Activated naive CD8-positive, alpha-beta T cell treated with anti-CD3 and anti-CD28 coated beads, Interleukin-2, amount 50 U/mL, for 16 hours (primary cell): ENCODE measurements at regions not wholly inside any gene's neighbourhood (a gene's known extent, or its start where the extent isn't known, plus 50 kb on each side); places are given as distances from the start of the nearest gene placed in this dataset.

Experiments used
- DNase-seq: peaks from one replicate; pipeline ENCODE4 v3.0.0-alpha.2; 2020; ENCODE audit warnings: low read depth, low spot score

DNA sequence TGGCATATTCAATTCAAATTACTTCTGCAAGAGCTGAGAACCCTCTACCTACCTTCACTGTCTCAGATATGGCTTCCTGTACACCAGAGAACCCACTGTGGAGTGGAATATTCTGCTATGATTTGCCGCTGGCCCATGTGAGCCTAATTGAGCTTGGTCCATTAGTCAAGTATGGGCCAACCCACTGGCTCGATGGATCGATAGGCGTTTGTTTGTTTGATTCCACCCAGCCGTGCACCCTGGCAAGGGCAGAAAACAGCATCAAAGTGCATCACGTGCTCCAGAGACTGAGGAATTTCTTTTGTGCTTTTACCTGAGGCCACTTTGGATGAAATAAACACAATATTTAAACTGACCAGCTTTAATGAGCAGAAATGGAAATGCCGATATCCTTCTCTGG lies 426.3 kb downstream of the AACS start:
- DNase-seq = no peak

DNA sequence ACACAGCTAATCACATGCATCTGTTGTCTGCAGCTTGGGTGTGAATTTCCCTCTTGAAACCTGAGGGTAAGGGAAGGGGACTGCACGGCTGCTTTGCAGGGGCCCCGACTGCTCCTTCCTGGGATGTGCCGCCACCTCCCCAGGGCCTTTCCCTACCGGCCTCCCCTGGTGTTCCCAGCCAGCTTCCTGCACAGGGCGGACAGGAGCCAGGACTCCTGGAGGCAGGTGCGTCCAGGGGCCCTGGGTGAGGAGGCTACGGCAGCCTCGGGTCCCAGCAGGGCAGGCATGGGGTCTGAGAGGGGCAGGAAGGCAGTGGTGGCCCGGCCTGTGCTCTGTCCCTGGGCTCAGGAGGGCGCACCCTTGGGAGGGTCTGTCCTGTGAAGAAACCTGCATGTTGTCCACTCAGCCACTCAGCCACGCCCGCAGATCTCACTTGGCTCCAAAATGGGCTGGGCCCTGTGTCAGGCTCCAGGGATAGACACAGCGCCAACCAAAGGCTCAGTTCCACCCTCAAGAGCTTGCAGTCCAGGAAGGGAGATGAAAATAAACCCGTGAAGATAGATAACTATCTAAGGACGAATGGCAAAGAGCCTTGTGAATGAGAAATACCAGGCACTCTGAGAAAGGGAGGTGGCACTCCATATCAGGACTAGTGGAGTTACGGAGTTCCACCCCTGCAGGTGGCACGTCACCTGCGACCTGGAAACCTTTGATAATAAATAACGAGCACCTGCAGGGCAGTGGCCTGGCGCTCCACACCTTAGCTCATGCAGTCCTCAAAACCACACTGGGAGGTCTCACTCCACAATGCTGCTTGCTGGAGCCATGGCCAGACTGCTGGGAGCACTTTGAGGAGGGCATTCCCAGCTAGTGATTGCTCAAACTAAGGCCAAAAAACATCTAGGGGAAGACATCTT lies 427.4 kb downstream of the AACS start:
- no peak for DNase-seq

DNA sequence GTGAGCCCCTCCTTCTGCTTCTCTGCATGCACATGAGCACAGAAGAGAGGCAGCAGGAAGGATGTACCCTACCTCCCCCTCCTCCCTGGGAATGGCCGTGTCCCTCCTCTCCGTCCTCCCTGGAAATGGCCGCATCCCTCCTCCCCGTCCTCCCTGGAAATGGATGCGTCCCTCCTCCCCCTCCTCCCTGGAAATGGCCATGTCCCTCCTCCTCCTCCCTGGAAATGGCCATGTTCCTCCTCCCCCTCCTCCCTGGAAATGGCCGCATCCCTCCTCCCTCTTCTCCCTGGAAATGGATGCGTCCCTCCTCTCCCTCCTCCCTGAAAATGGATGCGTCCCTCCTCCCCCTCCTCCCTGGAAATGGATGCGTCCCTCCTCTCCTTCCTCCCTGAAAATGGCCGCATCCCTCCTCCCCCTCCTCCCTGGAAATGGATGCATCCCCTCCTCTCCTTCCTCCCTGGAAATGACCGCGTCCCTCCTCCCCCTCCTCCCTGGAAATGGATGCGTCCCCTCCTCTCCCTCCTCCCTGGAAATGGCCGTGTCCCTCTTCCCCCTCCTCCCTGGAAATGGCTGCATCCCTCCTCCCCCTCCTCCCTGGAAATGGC lies 428.6 kb downstream of the AACS start:
- no peak for DNase-seq

DNA sequence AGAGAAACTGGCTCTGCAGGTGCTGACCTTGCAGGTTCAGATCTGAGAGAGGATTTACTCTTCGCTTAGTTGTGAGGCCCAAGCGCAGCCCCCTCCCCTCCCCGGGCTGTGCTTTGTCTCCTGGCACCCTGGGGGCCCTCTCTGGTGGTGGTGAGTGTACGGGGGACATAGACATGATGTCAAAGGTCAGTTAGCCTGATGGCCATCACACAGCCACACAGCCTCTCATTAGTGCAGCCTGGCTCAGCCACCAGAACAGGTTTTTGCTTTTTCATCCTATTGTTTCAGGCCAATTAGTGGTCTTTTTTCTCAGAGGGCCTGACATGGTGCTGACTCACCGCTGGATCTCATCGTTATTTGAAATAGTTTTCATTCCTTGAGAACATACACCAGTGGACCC lies 437.9 kb downstream of the AACS start:
- DNase-seq = no peak

DNA sequence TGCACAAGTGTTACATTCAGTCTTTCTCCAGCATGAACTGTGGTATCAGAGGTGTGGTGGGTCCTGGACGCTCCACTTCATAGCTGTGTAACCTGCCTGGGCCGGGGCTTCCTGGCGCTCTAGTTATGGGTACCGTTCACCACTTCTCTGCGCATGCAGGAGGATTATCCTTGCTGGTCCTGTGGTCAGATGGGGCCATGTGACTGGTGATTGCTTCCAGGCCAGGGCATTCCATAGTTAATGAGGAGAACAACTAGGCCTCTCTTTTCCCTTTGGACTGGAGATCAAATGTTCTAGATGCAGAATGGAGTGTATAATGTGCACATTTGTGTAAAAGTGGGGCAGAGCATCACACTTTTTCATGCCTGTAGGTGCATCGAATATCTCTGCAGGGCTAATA lies 444.0 kb downstream of the AACS start:
- no peak for DNase-seq

DNA sequence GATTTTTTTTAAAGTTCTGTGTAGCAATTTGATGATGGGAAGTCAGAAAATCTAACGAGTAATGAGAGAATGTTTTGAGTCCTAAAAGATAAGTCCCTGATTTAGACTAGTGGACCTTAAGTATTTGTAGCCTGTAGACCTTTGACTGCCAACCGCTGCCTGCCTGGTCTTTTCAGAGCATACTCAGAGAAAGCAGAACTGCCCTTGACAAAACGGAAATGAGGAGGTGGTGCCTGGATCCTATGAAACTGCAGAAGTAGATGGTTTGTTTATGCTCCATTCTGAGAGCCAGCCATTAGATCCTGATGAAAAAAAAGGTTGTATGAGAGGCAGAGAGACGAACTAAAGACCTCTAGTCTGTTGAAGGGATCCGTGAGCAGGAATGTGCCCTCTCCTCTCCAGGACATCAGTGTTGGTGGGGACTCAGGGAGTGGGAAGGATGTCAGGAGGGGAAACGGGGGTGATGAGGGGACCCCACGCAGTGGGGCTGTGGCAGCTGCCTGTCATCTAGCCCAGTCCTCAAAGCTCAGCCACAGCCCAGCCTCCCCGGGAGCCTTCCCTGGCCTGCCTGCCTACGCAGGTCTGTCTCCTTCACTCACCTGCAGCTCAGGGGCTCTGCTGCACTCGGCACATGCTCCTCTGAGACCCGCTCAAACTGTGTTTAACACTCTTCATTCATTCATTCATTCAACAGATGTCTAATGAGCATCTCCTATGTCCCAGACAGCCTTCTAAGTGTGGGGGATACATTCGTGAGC lies 447.5 kb downstream of the AACS start:
- no peak for DNase-seq

DNA sequence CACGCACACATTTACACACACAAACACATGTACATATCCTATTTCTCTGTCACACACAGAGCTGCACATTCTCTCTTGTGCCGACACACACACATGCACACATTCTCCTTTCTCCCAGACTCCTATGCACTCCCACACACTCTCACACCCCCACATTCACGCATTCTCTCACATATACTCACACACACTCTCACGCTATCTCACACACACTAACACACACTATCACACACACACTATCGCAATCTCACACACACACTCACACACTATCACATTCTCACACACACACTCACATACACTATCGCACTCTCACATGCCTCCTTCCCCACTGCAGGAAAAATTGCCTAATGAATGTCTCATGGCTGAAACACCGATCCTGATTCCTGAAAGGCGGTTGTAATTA lies 450.7 kb downstream of the AACS start:
- DNase-seq = no peak

DNA sequence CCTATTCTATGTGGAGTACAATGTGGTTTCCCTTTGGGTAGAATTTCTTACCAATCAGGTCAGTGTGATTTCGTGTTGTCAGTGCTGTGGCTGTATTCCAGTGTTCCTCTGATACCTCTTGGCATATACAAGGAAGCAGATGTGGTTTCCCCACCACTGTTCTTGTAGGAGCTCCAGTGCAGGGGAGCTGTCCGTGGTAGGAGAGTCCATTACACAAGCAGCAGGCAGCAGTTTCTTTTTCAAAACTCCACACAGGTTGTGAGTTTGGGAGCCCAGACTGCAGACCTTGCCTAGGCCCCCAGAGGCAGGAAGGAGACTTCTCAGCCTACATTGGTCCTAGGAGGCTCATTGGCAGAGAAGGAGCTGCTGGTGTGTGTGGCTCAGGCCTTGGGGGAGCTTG lies 452.8 kb downstream of the AACS start:
- no peak for DNase-seq

DNA sequence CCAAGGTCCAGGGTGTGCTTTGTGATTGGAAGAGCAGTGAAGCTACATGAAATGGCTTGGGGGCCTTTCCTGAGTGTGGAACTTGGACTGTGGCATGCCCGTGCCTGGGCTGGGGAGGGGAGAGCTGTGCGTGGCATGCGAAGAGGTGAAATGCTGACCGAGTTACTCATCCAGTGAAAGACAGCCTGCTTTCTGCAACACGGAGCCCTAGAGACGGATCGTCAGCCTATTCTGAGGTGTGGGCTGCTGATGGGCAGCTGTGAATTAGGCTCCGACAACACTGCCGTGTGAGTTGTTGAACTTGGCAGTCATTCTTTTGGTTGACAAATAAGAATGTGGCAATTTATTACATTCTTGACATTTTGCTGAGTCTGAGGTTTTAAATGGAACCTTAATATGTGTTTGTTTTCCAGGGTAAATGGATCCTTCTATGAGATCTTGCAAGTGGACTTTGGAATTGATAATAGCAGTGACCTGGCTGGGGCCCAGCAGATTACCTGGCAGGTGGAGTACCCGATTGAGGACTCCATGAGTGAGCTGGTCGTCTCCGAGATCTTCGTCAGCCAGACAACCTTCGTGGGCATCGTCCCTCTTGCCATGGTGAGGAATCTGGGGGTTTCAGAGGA lies 453.9 kb downstream of the AACS start:
- no peak for DNase-seq

DNA sequence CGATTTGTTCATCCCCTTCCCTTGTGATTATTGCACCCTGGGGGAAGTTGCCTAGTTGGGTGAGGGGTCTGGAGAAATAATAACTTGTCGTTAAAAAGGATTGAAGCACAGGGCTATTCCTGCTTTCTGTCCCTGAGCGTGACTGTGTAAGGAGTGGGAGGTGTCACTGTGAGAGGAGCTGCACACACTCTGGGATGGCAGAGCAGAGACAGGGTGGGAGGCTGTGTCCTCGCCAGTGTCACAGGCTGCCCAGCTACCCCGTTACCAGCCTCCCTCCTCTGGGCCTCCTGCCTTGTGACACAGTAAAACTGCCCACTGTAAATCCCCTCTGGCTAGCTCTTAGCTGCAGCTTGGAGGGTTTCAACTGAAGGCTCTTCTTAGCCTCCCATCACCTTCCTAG lies 460.6 kb downstream of the AACS start:
- no peak for DNase-seq

DNA sequence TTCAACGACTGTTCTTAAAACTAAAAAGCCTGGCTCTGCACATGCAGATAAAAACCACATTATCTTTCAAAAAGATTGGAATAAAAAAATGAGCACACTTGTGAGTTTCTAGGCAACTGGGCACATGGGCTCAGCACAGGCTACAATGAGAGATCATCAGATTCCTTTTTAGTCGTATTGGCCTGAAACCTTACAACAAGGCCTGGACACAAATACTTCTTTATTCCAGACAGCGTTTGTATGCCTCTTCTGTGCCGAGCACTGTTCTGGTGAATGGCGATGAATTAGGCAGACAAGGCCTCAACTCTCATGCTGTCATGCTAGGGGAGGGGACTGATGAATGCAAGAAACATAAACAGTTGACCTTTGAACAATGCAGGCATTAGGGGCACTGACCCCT lies 463.0 kb downstream of the AACS start:
- no peak for DNase-seq

DNA sequence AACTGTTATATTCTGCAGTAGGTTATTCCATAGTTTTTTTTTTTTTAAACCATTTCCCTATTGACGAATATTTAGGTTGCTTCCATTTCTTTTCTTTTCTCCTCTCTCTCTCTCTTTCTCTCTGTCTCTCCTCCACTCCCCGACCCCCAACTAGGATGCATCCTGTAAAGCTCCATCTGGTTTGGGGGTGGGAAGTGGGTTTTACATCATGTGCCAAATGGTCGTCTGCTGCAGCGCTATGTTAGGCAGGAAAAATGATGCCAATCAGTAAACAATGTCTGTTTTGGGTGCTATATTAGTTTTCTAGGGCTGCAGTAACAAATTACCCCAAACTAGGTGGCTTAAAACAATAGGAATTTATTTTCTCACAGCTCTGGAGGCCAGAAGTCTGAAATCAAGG lies 465.0 kb downstream of the AACS start:
- DNase-seq = no peak

DNA sequence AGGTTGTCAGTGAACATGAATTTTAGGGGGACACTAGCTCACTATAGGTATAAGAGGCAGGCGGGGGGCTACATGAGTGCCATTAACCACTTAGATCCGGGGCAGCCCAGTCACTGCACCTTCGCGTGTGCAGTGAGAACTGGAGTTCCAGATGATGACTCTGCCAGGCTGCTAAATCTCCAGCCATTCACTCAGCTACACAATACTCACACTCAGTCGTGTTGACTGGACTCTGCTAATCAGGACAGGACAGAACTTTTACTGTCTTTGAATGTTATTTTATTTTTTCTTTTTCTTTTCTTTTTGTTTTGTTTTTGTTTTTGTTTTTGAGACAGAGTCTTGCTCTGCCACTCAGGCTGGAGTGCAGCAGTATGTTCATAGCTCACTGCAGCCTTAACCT lies 465.6 kb downstream of the AACS start:
- DNase-seq = no peak

DNA sequence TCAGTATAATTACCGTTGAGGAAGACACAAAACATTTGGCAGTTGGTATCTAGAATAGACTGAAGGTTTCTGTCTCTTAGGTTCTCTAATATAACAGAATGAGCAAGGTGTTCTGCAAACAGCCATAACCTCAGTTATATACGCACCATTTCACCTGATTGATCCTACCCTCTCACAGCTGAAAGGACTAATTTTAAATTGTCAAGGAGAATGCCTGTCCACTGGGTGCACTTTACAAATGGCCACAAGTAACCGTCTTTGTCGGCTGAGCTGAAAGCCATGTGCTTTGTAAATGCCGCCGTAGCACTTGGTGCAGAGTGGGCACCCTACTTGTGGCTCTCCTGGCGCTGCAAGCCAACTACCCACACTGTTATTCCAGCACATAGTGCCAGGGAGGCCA lies 466.3 kb downstream of the AACS start:
- no peak for DNase-seq

DNA sequence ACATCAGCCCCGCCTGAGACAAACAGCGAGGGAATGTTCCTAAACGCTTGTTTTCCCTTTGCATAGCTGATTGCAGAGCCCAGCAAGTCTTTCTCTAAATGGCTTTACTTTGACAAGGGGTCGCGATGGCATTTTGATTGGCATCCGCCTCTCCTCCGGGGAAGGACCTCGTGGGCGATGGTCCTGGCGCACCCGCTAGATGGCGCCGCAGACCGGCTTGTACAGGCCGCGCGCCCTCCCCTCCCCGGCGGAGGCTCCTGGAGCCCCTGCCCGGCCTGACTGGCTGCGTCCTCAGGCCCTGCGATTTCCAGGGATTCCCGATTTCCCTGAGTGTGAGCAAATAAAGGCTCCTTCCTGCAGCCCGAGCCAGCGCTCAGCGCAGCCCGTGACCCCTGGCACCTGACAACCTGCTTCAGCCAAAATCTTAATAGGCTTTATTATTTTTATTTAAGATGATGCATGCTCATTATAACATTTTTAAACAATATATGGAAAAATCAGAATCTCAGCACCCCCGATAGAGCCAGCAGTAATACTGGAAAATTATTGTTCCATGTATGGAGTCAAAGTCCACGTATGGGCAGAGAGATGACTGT lies 468.3 kb downstream of the AACS start:
- no peak for DNase-seq

DNA sequence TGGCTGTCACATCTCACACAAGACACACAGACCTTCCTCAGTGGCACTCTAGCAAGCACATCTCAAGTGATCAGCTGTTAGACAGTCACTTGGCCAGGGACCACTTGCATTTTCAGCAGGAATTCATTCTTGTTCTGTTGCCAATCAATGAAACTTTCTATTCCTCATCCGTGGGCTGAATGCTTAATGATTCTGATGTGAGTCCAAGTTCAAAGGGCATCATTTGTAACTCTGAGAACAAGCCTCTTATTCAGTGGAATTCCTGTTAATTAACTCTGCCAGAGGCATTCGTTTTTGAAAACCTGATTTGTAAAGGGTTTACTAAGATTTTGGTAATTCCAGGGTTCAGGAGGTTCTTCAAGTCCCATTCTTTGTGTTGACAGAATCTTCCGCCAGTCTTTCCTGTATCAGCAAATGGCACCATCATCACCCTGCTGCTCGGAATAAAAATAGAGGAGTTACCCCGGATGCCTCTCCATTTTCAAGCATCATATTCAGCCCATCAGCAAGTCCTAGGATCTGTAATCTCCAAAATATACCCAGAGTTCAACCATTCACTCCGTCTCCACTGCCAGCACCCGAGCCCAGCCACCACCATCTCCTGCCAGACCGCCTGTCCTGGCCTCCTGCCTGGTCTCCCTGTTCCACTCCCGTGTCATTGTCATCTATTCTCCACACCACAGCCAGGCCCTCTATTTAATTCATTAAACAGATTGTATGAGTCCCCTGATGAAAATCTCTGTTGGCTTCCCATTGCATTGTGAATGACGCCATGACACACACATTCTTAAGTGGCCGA lies 473.4 kb downstream of the AACS start:
- no peak for DNase-seq

DNA sequence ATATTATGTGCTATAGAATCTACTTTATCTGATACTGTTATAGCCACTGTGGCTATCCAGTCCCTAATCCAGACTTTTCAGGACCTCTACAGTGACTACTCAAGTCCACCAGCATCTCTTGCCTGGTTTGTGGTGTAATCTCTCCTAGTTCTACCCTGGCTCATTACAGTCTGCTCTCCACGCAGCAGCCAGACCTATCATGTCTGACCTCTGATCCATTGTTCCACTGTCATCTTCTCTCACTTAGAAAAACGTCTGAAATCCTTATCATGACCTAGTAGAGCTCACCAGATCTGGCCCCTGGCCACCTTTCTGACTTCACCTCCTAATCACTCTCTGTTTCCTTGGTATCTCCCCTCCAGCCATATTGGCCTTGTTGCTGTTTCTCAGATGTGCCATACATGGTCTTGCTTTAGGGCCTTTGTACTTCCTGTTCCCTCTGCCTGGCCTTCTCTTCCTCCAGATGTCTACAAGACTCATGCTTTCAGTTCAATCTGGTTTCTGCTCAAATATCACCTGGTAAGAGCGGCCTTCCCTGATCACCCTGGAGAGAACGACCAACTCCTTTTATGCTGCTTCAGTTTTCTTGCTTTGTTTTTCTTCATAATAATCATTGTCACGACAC lies 475.5 kb downstream of the AACS start:
- DNase-seq = no peak

DNA sequence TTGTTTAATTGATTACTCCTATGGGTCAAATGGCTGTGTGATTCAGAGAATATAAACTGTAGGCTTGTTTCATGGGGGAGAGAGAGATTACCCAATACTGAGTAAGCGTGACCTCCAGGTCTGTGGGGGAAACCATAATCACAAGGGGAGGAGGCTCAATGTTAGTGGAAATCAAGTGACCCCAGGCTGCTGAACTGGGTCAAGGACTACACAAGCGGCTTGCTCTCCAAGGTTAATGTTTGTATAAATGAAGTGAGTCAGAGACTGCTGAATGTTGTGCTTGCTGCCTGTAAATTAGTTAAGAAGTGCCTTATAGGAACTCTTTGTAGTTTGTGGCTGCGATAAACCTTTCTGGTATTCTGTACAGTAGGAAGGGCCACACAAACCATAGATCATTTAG lies 479.7 kb downstream of the AACS start:
- no peak for DNase-seq

DNA sequence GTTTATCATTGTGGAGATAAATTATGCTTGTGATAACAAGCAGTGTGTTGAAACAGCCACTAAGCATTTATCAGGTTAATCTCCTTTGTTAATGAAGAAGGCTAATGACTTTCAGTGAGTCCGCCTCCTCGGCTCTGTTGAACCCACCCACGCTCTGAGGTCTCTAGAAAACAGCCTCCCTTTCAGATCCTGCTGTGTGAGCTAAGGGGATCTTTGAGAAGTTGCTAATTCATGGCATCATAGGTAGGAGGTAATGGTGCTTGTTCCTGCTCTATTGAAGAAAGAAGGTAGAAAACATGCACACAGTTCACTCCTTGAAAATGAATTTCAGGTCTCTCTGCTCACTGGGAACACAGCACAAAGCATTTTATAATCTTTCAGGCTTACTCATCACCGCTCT lies 483.9 kb downstream of the AACS start:
- DNase-seq = no peak

DNA sequence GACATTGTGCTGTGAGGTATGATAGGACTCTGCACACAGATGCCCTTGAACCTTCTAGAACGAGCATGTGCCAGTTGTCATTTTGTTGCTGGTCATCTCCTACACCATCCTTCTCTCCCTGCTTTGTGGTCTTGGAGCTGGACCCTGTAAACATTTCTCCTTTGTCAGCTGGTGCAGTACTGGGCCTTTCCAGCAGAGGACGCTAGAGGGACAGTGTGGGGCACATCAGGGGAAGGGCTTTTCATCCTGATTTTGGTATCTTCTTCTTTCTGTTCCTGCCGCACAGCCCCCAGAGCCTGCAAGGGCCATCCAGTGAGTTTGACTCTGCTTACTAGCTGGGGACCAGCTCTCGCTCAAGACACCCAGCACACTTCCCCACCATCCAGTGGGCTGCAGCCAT lies 484.6 kb downstream of the AACS start:
- DNase-seq = no peak

DNA sequence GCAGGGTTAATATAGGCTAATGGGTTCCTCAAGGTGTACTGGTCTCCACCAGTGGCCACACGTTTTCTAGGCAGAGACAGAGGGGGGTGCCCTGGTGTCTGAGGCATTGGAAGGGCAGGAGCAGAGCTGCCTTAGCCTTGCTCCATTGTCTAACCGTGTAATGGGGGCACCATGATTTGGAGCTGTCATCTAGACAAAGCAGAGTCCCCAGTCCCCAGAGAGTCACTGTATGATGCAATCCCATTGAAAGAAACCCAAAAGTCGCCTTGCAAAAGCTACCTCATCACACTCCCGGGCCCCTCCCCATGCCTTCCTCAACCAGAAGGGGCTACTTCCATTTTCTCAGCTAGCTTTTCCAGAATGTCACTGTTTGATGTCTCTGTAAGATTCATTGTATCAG lies 487.1 kb downstream of the AACS start:
- no peak for DNase-seq
